IMR-90 (cell line): ENCODE measurements at regions not wholly inside any gene's neighbourhood (a gene's known extent, or its start where the extent isn't known, plus 50 kb on each side); places are given as distances from the start of the nearest gene placed in this dataset.

ENCODE experiments used
- BHLHE40 ChIP-seq: fragments of 150-350 bp; IDR thresholded peaks from 2 replicates; pipeline ENCODE4 v1.6.1; 2016; ENCODE audit warnings: mild to moderate bottlenecking, low read depth, low read length
- CEBPB ChIP-seq: IDR thresholded peaks from 2 replicates; pipeline ENCODE4 v1.6.1; 2012; ENCODE audit warnings: low read depth, low read length, improper control_type of control experiment
- CTCF ChIP-seq: conservative IDR thresholded peaks from 2 replicates; pipeline ENCODE4 v1.5.1; 2012; ENCODE audit warnings: mild to moderate bottlenecking, low read depth, low read length, improper control_type of control experiment

GRCh38 chr20:22455259-22455658 lies 129.1 kb downstream of the FOXA2 start:
- TF ChIP-seq BHLHE40 (no peak), CEBPB (no peak), CTCF (no peak)
